HG03039 (cell line): ENCODE measurements at regions not wholly inside any gene's neighbourhood (a gene's known extent, or its start where the extent isn't known, plus 50 kb on each side); places are given as distances from the start of the nearest gene placed in this dataset.
"Not testable (repeated sequence)": the region's sequence is repeated elsewhere in the genome, so short reads cannot be mapped to it uniquely, and the experiment has no call there.

ENCODE experiments used
- ATAC-seq: cut with Tn5 transposase; IDR thresholded peaks from one replicate; pipeline ENCODE4 v1.9.1; 2021; ENCODE audit warnings: mild to moderate bottlenecking, moderate library complexity; ENCODE audit not compliant: unreplicated experiment

- no peak for ATAC-seq
Measured at GRCh38 chr9:74125941-74126340, 371.2 kb upstream of the RORB start.

- no peak for ATAC-seq
Measured at GRCh38 chr9:74132986-74133385, 364.1 kb upstream of the RORB start.

GRCh38 chr9:74133921-74134320 lies 363.2 kb upstream of the RORB start:
- no peak for ATAC-seq

- ATAC-seq: no peak
Measured at GRCh38 chr9:74138182-74138581, 359.0 kb upstream of the RORB start.

- ATAC-seq: no peak
Measured at GRCh38 chr9:74140141-74140540, 357.0 kb upstream of the RORB start.

- no peak for ATAC-seq
Measured at GRCh38 chr9:74147906-74148305, 349.2 kb upstream of the RORB start.

- ATAC-seq: peak; percentile 92
Measured at GRCh38 chr9:74172874-74173273, 324.3 kb upstream of the RORB start.

- ATAC-seq: no peak
Measured at GRCh38 chr9:74173284-74173683, 323.9 kb upstream of the RORB start.

GRCh38 chr9:74197771-74198170 lies 299.4 kb upstream of the RORB start:
- not testable (repeated sequence) for ATAC-seq

- no peak for ATAC-seq
Measured at GRCh38 chr9:74205056-74205455, 292.1 kb upstream of the RORB start.

- no peak for ATAC-seq
Measured at GRCh38 chr9:74218385-74219063, 278.6 kb upstream of the RORB start.

- ATAC-seq: no peak
Measured at GRCh38 chr9:74220327-74220726, 276.8 kb upstream of the RORB start.

- ATAC-seq: no peak
Measured at GRCh38 chr9:74236857-74237256, 260.3 kb upstream of the RORB start.

GRCh38 chr9:74245866-74246497 lies 251.2 kb upstream of the RORB start:
- no peak for ATAC-seq

- ATAC-seq: no peak
Measured at GRCh38 chr9:74255489-74255984, 241.6 kb upstream of the RORB start.

- no peak for ATAC-seq
Measured at GRCh38 chr9:74275872-74276508, 221.1 kb upstream of the RORB start.

- peak; percentile 95 for ATAC-seq
Measured at GRCh38 chr9:74277532-74277931, 219.6 kb upstream of the RORB start.

GRCh38 chr9:74281674-74282073 lies 215.5 kb upstream of the RORB start:
- no peak for ATAC-seq

GRCh38 chr9:74282526-74283253 lies 214.4 kb upstream of the RORB start:
- ATAC-seq: no peak

- ATAC-seq: no peak
Measured at GRCh38 chr9:74284581-74285450, 212.3 kb upstream of the RORB start.
